GM19467 (cell line): ENCODE measurements at regions not wholly inside any gene's neighbourhood (a gene's known extent, or its start where the extent isn't known, plus 50 kb on each side); places are given as distances from the start of the nearest gene placed in this dataset.
"Not testable (repeated sequence)": the region's sequence is repeated elsewhere in the genome, so short reads cannot be mapped to it uniquely, and the experiment has no call there.

Experiments
- ATAC-seq: cut with Tn5 transposase; IDR thresholded peaks from one replicate; pipeline ENCODE4 v1.9.1; 2021; ENCODE audit warnings: mild to moderate bottlenecking, moderate library complexity; ENCODE audit not compliant: unreplicated experiment

- not testable (repeated sequence) for ATAC-seq
These were observed 109.3 kb downstream of the GTF2IRD2B start for GRCh38 chr7:75201606-75202079.

GRCh38 chr7:75205367-75206085 lies 113.1 kb downstream of the GTF2IRD2B start:
- not testable (repeated sequence) for ATAC-seq

- not testable (repeated sequence) for ATAC-seq
These were observed 123.1 kb downstream of the GTF2IRD2B start for GRCh38 chr7:75215460-75215859.

- ATAC-seq = not testable (repeated sequence)
These were observed 124.6 kb downstream of the GTF2IRD2B start for GRCh38 chr7:75216963-75217362.

GRCh38 chr7:75226102-75226501 lies 133.7 kb downstream of the GTF2IRD2B start:
- ATAC-seq = not testable (repeated sequence)

GRCh38 chr7:75229558-75229957 lies 137.2 kb downstream of the GTF2IRD2B start:
- ATAC-seq = not testable (repeated sequence)

GRCh38 chr7:75230558-75230957 lies 138.2 kb downstream of the GTF2IRD2B start:
- not testable (repeated sequence) for ATAC-seq

- ATAC-seq = not testable (repeated sequence)
These were observed 142.9 kb downstream of the GTF2IRD2B start for GRCh38 chr7:75235092-75235826.

GRCh38 chr7:75235827-75236167 lies 143.4 kb downstream of the GTF2IRD2B start:
- not testable (repeated sequence) for ATAC-seq

- peak; percentile 94 for ATAC-seq
These were observed 145.1 kb downstream of the GTF2IRD2B start for GRCh38 chr7:75237255-75238187.

- not testable (repeated sequence) for ATAC-seq
These were observed 145.9 kb downstream of the GTF2IRD2B start for GRCh38 chr7:75238309-75238708.

GRCh38 chr7:75243638-75244037 lies 151.2 kb downstream of the GTF2IRD2B start:
- ATAC-seq = not testable (repeated sequence)

GRCh38 chr7:75248216-75248615 lies 147.2 kb upstream of the TRIM73 start:
- not testable (repeated sequence) for ATAC-seq

GRCh38 chr7:75254238-75254637 lies 141.2 kb upstream of the TRIM73 start:
- not testable (repeated sequence) for ATAC-seq

- ATAC-seq = not testable (repeated sequence)
These were observed 138.0 kb upstream of the TRIM73 start for GRCh38 chr7:75257442-75257841.

- ATAC-seq = not testable (repeated sequence)
These were observed 135.9 kb upstream of the TRIM73 start for GRCh38 chr7:75259454-75260003.

GRCh38 chr7:75261660-75262059 lies 133.8 kb upstream of the TRIM73 start:
- not testable (repeated sequence) for ATAC-seq

- not testable (repeated sequence) for ATAC-seq
These were observed 127.3 kb upstream of the TRIM73 start for GRCh38 chr7:75268158-75268557.

GRCh38 chr7:75269159-75269558 lies 126.3 kb upstream of the TRIM73 start:
- ATAC-seq = not testable (repeated sequence)

GRCh38 chr7:75274114-75274513 lies 121.3 kb upstream of the TRIM73 start:
- not testable (repeated sequence) for ATAC-seq
